ENCODE measurements at regions not wholly inside any gene's neighbourhood (a gene's known extent, or its start where the extent isn't known, plus 50 kb on each side); places are given as distances from the start of the nearest gene placed in this dataset.

GRCh38 chr2:67854103-67854743, 208.6 kb downstream of the C1D start:
- TF ChIP-seq POLR2A (IDR thresholded peaks at IDR 0.05): no peak
- TF ChIP-seq CTCF (IDR thresholded peaks at IDR 0.05 in 4 of 5, conservative IDR thresholded peaks at IDR 0.05 in 1 of 5): no peak
- Histone ChIP-seq H3K27ac (no peak overlapping the region), H3K9me3 (no peaks in the 10 kb centered on the region), H3K4me1 (no peaks in the 10 kb centered on the region), H3K27me3 (no peaks in the 10 kb centered on the region), H3K36me3 (no peaks in the 10 kb centered on the region), H3K4me3 (no peak overlapping the region)
- DNase-seq: no peak
- in situ Hi-C loops (cut with MboI; ENCODE audit: low sequenced_read_pairs in 4 of 4): no loop called here
- intact Hi-C loops (cut with DNase I; ENCODE audit: low total_unique reads): no loop called here
- no peak for ATAC-seq

DNA sequence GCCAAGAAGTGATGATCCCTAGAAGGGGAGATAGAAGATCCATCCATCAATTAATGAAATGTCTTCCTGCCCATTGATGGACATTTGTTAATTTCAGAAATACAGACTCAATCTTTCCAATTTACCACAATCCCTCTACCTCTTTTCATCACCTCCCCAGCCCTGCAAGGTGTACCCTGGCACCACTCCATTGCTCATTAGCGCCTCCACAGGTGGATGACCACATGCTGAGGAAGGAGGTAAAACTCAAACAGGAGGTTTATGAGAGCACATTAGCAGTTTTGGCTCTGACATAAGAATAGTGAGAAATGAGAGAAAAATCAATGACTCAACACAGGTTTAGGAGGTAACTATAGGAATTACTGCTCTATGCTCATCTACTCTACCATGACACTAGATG, 208.0 kb downstream of the C1D start:
- ATAC-seq (no peak), DNase-seq (no peak)
- no peaks in the 10 kb centered on the region for H3K27me3 ChIP-seq
- H3K9me3 ChIP-seq: no peaks in the 10 kb centered on the region
- TF ChIP-seq CTCF (IDR thresholded peaks at IDR 0.05 in 4 of 5, conservative IDR thresholded peaks at IDR 0.05 in 1 of 5) (no peak), POLR2A (IDR thresholded peaks at IDR 0.05) (no peak)
- H3K4me3 ChIP-seq: no peak overlapping the region
- in situ Hi-C loops (cut with MboI; ENCODE audit: low sequenced_read_pairs in 4 of 4): no loop called here
- intact Hi-C loops (cut with DNase I; ENCODE audit: low total_unique reads): no loop called here
- no peaks in the 10 kb centered on the region for H3K4me1 ChIP-seq
- H3K27ac ChIP-seq: no peak overlapping the region
- no peaks in the 10 kb centered on the region for H3K36me3 ChIP-seq

DNA sequence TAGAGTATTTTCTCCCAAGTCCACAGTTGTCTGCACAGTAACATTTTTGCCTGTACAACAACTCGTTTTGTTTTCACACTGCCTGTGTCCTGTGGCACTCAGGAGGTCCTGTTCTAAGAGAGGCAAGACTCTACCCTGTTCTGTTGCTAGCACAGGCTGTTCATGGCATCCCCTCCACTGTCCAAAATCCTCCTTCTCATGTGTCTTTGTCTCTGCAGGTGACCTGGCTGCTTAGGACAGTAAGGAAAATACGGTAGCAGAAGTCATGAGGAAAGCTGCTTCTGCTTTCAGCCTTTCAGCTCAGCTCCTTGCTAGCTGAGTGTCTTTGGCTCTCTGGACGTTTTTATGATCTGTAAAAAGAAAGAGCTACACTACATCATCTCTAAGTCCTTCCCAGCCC, 205.9 kb downstream of the C1D start:
- DNase-seq (no peak), ATAC-seq (no peak)
- Histone ChIP-seq H3K4me3 (no peak overlapping the region), H3K27ac (no peak overlapping the region), H3K4me1 (no peaks in the 10 kb centered on the region), H3K36me3 (no peaks in the 10 kb centered on the region), H3K27me3 (no peaks in the 10 kb centered on the region), H3K9me3 (no peaks in the 10 kb centered on the region)
- TF ChIP-seq CTCF (IDR thresholded peaks at IDR 0.05 in 4 of 5, conservative IDR thresholded peaks at IDR 0.05 in 1 of 5) (no peak), POLR2A (IDR thresholded peaks at IDR 0.05) (no peak)
- in situ Hi-C loops (cut with MboI; ENCODE audit: low sequenced_read_pairs in 4 of 4): no loop called here
- intact Hi-C loops (cut with DNase I; ENCODE audit: low total_unique reads): no loop called here

GRCh38 chr2:67857836-67858235, 205.0 kb downstream of the C1D start:
- DNase-seq (no peak), ATAC-seq (no peak)
- Histone ChIP-seq H3K27ac (no peak overlapping the region), H3K4me3 (no peak overlapping the region), H3K9me3 (no peaks in the 10 kb centered on the region), H3K27me3 (no peaks in the 10 kb centered on the region), H3K36me3 (no peaks in the 10 kb centered on the region), H3K4me1 (no peaks in the 10 kb centered on the region)
- intact Hi-C loops (cut with DNase I; ENCODE audit: low total_unique reads) (no loop called here), in situ Hi-C loops (cut with MboI; ENCODE audit: low sequenced_read_pairs in 4 of 4) (no loop called here)
- TF ChIP-seq CTCF (IDR thresholded peaks at IDR 0.05 in 4 of 5, conservative IDR thresholded peaks at IDR 0.05 in 1 of 5) (no peak), POLR2A (IDR thresholded peaks at IDR 0.05) (no peak)

- Histone ChIP-seq H3K27me3 (no peaks in the 10 kb centered on the region), H3K9me3 (no peaks in the 10 kb centered on the region), H3K4me1 (no peaks in the 10 kb centered on the region), H3K27ac (no peak overlapping the region), H3K36me3 (no peaks in the 10 kb centered on the region), H3K4me3 (no peak overlapping the region)
- no peak for DNase-seq
- in situ Hi-C loops (cut with MboI; ENCODE audit: low sequenced_read_pairs in 4 of 4): no loop called here
- intact Hi-C loops (cut with DNase I; ENCODE audit: low total_unique reads): no loop called here
- TF ChIP-seq CTCF (IDR thresholded peaks at IDR 0.05 in 4 of 5, conservative IDR thresholded peaks at IDR 0.05 in 1 of 5) (no peak), POLR2A (IDR thresholded peaks at IDR 0.05) (no peak)
- no peak for ATAC-seq
Observed at GRCh38 chr2:67858886-67859285, 203.9 kb downstream of the C1D start.

Data from gastrocnemius medialis (tissue), 4 donors.